NCI-H2227 (cell line): ENCODE measurements at regions not wholly inside any gene's neighbourhood (a gene's known extent, or its start where the extent isn't known, plus 50 kb on each side); places are given as distances from the start of the nearest gene placed in this dataset.

Source experiments
- DNase-seq: peaks from one replicate; lab custom pipeline; 2025; ENCODE audit not compliant: unreplicated experiment; lab: John Stamatoyannopoulos, UW

DNA sequence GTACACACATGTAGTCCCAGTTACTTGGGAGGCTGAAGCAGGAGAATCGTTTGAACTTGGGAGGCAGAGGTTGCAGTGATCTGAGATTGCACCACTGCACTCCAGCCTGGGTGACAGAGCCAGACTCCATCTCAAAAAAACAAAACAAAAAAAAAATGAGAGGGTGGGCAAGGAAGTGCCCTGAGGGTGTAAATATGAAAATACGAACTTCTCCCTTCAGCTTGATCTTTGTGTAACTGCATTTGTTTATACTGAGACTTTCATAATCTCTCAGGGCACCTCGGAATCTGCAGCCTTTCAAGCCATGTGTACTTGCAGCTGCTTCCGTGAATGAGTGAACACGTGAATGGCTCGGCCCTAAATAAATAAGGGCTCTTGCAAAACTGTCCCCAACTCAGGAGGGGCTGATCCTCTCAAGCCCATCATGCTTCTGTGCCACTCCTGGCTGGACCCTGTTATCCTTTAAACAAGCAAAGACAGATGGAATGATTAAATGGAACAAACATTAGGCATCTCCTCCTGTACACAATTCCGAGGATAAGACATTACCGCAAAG lies 96.8 kb downstream of the BOD1L2 start:
- DNase-seq: no peak

DNA sequence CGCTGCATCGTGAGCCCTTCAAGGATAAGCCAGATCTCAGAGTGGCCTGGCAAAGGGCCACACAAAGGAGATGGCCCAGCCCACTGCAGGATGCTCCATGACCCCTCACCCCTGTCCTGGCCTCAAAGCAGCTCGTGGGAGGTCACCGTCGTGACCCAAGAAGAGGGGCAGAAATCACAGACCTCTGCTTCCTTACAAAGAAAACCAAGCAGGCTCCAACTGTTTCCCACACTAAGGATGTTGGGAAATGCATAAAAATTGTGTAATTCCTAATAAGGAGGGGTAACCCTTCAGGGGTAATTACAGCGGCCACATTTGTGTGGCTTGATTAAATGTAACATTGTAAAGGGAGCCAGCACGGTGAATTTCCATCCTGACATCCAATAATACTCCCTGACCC lies 102.3 kb downstream of the BOD1L2 start:
- DNase-seq: no peak

DNA sequence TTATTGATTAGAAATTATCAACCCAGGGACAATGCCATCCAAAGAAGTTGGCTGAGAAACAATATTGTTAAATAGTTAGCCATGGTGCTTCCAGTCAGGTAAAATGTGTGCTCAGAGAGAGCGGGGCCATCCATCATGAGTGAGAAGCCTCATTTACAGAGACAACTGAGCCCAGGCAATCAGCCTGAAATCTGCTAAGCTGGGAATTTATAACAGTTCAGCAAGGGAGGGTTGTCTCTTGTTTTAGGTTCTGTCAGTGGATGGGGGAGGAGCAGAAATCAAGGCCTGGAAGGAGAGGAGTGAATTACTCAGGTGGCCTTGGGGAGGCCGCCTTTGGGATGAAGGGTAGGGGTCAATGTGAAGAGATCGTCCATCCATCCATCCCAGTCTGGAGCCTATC lies 102.5 kb upstream of the ST8SIA3 start:
- DNase-seq: no peak

GRCh38 chr18:57251747-57252146 lies 100.6 kb upstream of the ST8SIA3 start:
- DNase-seq: no peak

DNA sequence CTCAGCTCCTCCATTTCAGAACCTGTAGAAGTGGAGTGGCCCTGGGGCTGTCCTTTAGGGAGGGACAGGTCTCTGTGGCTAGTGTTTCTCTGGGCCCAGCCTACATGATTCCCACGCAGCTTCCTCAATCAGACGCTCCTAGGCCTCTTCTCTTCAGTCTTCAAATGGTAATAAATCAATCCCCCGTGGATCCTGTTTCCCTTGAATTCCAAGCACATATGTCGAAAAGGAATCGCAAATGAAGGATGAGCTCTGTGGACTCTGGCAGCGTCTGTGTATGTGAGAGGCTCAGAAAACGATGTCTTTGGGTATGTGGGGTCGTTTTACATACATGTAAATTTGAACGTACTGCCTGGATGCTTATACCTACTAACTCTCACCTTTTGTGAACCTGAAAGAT lies 98.5 kb upstream of the ST8SIA3 start:
- DNase-seq: no peak

GRCh38 chr18:57258131-57258777 lies 94.1 kb upstream of the ST8SIA3 start:
- no peak for DNase-seq

GRCh38 chr18:57267368-57267925 lies 84.9 kb upstream of the ST8SIA3 start:
- DNase-seq: no peak

DNA sequence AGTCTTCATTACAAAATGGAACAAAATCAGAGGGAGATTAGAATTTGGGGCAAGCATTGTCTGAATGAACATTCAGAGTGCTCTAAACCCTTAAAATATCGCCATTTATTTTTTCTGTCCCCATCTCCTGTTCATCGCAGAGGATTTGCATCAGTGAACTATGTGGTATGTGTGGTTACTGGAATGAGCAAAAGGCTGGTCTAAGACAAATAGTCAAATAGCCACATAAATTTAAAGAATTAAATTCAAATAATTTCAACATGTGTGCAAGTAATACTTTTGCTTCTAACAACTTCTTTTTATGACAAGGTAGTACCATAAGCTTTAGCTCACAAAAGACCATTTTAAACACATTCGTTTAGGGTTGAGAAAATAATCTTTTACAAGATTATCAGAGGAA lies 82.6 kb upstream of the ST8SIA3 start:
- DNase-seq: no peak

- DNase-seq: no peak
Measured at GRCh38 chr18:57270156-57270555, 82.2 kb upstream of the ST8SIA3 start.

- no peak for DNase-seq
Measured at GRCh38 chr18:57273194-57273593, 79.2 kb upstream of the ST8SIA3 start.

DNA sequence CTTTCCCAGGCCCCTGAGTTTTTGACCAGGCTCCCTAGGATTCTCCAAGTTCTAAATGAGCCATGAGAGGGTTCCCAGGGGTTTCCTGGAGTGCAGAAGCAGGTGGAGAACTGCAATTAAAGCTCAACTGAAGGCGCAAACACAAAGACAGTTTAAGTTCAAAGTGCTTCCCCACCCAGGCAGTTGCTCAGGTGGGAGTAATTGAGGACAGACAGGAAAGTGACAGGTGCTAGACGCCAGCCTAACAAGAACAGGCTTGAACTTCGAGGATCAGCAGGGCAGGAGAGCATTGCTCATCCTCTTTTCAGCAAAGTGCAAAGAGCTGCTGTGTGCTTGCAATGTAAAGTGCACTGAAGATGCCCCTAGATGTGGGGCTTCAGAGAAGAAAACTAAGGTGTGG lies 77.2 kb upstream of the ST8SIA3 start:
- DNase-seq: peak; percentile 9

DNA sequence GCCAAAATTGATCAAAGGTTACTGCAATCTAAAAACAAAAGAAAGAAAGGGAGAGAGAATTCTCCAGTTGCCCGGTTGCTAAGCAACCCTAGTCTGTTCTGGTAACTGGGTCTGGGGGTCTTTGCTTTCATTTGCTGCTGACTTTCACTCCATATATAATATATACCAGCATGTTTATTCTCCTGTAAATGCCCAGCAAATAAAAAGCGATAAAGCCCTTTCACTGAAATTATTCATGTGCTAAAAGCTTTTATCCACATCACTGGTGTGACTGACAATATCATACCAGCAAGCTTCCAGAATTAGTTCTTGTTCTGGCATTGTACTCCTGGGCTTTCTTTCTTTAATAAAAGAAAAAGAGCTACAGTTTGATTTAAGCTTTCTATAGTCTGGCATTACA lies 75.5 kb upstream of the ST8SIA3 start:
- peak; percentile 73 for DNase-seq

- no peak for DNase-seq
Measured at GRCh38 chr18:57278933-57279332, 73.4 kb upstream of the ST8SIA3 start.

- DNase-seq: no peak
Measured at GRCh38 chr18:57281519-57281918, 70.8 kb upstream of the ST8SIA3 start.

- no peak for DNase-seq
Measured at GRCh38 chr18:57286949-57287348, 65.4 kb upstream of the ST8SIA3 start.

DNA sequence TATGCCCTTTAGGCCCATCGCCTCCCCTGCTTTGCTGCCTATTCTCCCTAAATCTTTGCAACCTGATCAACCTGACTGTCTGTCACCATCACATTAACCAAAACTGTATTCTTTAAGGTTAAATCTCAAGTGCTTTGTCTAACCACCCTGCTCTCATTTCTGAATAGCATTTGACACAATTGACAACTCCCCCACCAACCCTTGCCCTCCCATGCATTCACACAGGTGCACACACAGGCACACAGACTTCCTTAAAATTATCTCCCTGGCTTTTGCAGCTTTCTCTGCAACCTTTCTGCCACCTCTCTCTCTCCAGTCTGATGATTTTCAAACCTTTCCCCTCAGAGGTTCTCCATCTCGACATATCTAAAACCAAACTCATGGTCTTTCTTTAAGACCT lies 64.6 kb upstream of the ST8SIA3 start:
- DNase-seq: no peak

DNA sequence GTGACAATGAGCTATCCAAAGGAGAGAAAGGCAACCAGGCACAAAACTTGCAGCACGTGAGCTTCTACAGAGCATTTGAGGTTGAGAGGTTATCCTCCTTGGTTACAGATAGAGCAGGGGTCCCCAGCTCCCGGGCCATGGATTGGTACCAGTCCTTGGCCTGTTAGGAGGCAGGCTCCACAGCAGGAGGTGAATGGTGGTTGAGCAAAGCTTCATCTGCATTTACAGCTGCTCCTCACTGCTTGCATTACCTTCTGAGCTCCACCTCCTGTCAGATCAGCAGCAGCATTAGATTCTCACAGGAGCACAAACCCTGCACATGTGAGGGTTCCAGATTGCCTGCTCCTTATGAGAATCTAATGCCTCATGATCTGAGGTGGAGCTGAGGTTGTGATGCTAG lies 57.8 kb upstream of the ST8SIA3 start:
- DNase-seq: no peak

- no peak for DNase-seq
Measured at GRCh38 chr18:57296336-57296735, 56.0 kb upstream of the ST8SIA3 start.

DNA sequence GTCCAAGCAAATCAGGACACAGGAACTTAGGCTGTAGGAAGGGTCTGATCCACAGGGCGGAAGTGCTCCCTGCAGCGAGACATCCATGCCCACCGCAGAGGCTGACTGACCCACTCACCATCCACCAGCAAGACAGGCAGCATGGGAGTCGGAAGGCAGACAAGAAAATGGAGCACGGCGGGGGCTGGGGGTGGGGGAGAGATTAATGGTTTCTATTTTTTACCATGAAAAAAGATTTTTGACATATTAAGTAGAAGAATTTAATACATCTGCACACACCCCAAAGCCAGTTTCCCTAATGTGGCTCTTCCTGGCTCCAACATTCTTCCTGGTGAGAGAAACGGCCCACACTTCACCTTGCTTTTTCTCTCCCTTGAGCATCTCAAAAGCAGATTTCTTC lies 55.1 kb upstream of the ST8SIA3 start:
- DNase-seq: no peak

DNA sequence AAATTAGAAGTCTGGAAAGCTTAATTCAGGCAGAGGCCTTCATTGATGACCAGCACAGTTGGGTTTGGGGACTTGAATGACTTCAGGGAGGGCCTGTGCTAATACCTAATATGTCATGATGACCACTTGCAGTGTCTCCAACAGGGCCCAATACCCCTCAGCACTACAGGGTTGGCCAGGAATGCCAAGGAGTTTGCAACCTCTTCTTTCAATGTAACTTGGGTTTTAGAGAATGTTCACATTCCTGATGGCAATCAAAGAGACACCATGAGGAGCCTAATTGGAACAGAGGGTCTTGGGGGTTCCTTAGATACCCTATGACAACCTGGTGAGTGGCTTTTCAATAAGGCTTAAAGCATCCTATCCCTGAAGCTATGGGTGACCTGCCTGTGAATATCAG lies 52.4 kb upstream of the ST8SIA3 start:
- no peak for DNase-seq

GRCh38 chr18:57301573-57302559 lies 50.5 kb upstream of the ST8SIA3 start:
- peak; percentile 42 for DNase-seq
